Tibial nerve (tissue), 4 donors: ENCODE measurements at regions not wholly inside any gene's neighbourhood (a gene's known extent, or its start where the extent isn't known, plus 50 kb on each side); places are given as distances from the start of the nearest gene placed in this dataset.

Experiments
- DNase-seq, 2 donors: peaks; one replicate each; pipeline ENCODE4 v3.0.0-alpha.2; 2019; ENCODE audit warnings: low spot score in 2 of 2
- H3K27ac ChIP-seq, 4 donors: fragments of 200-600 bp; sonication (generic) in 3 of 4; one replicate each; pipeline ENCODE4 v1.5.1; 2017 to 2019; ENCODE audit warnings: mild to moderate bottlenecking in 1 of 4
- H3K27me3 ChIP-seq, 2 donors: fragments of 200-600 bp; sonication (generic) in 1 of 2; one replicate each; pipeline versions ENCODE4 v1.5.1 to v1.6.0; 2017 to 2019
- H3K36me3 ChIP-seq, 3 donors: fragments of 200-600 bp; sonication (generic); one replicate each; pipeline ENCODE4 v1.5.1; 2018 to 2019
- H3K4me1 ChIP-seq, 4 donors: fragments of 200-600 bp; sonication (generic) in 3 of 4; one replicate each; pipeline ENCODE4 v1.5.1; 2017 to 2019
- H3K4me3 ChIP-seq, 4 donors: fragments of 200-600 bp; sonication (generic) in 3 of 4; one replicate each; pipeline ENCODE4 v1.5.1; 2017 to 2019; ENCODE audit warnings: mild to moderate bottlenecking in 1 of 4, moderate library complexity in 1 of 4
- H3K9me3 ChIP-seq, 4 donors: fragments of 200-600 bp; sonication (generic) in 3 of 4; one replicate each; pipeline ENCODE4 v1.5.1; 2017 to 2019
- EP300 ChIP-seq, 2 donors: sonication (generic); formaldehyde crosslinking; IDR thresholded peaks; one replicate each; pipeline ENCODE4 v1.6.1; 2017; ENCODE audit warnings: antibody characterized with exemption in 2 of 2, mild to moderate bottlenecking in 1 of 2
- POLR2A ChIP-seq, 2 donors: fragments of 450-650 bp; IDR thresholded peaks; one replicate each; pipeline ENCODE4 v1.6.1; 2017; ENCODE audit warnings: antibody characterized with exemption in 2 of 2, mild to moderate bottlenecking in 2 of 2, moderate library complexity in 2 of 2
- WGBS, 2 donors: methylation state at CpG; one replicate each; pipeline ENCODE4 v1.1.5; 2018; 5-methylcytosine and 5-hydroxymethylcytosine counted together
- TF ChIP-seq, protein P1 (sequence below), 5 experiments: fragments of 200-600 bp in 3 of 5; fragments of 450-650 bp in 2 of 5; sonication (generic) in 3 of 5; IDR thresholded peaks; one replicate each; pipeline ENCODE4 v1.5.1; 2016 to 2019; ENCODE audit warnings: antibody characterized with exemption in 5 of 5, mild to moderate bottlenecking in 3 of 5, moderate library complexity in 2 of 5

DNA sequence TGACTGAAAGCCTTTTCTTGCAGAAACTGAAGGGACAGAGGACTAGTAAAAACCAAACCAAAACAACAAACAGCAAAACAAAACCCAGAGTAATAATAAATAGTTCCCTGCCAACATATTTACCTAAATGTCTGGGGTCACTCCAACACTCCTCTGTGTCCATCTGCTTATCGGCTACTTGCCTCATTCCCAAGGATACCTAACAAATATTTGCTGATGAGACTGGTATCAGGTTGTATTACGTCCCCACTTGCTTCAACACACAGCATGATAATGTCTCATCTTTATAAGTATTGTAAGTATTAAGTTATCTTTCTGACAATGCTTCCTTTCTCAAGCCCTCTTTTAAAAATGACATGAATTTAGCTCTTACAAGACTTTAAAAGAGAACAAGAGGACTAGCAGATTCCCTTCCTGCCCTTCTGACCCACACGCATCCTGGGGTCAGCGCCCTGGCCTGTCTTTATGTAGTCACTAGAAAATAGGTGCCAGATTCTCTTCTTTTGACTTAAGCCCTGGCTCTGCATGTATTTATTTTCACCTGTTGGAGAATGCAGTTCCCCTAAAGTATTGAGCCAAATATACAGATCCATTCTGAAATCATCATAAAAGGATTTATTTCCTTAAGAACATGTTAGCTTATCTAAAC lies 110.2 kb downstream of the SEM1 start:
- Histone ChIP-seq H3K27me3 (no peaks in the 10 kb centered on the region), H3K27ac (no peak overlapping the region), H3K9me3 (no peaks in the 10 kb centered on the region), H3K36me3 (no peaks in the 10 kb centered on the region), H3K4me3 (no peak overlapping the region), H3K4me1 (no peaks in the 10 kb centered on the region)
- 50 to 62% methylated on average over 4 of the region's 4 CpGs for WGBS, 2 donors
- TF ChIP-seq POLR2A (IDR thresholded peaks at IDR 0.05) (no peak), EP300 (IDR thresholded peaks at IDR 0.05) (no peak)
- TF ChIP-seq, protein P1, sequence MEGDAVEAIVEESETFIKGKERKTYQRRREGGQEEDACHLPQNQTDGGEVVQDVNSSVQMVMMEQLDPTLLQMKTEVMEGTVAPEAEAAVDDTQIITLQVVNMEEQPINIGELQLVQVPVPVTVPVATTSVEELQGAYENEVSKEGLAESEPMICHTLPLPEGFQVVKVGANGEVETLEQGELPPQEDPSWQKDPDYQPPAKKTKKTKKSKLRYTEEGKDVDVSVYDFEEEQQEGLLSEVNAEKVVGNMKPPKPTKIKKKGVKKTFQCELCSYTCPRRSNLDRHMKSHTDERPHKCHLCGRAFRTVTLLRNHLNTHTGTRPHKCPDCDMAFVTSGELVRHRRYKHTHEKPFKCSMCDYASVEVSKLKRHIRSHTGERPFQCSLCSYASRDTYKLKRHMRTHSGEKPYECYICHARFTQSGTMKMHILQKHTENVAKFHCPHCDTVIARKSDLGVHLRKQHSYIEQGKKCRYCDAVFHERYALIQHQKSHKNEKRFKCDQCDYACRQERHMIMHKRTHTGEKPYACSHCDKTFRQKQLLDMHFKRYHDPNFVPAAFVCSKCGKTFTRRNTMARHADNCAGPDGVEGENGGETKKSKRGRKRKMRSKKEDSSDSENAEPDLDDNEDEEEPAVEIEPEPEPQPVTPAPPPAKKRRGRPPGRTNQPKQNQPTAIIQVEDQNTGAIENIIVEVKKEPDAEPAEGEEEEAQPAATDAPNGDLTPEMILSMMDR (IDR thresholded peaks at IDR 0.05): no peak
- no peak for DNase-seq

DNA sequence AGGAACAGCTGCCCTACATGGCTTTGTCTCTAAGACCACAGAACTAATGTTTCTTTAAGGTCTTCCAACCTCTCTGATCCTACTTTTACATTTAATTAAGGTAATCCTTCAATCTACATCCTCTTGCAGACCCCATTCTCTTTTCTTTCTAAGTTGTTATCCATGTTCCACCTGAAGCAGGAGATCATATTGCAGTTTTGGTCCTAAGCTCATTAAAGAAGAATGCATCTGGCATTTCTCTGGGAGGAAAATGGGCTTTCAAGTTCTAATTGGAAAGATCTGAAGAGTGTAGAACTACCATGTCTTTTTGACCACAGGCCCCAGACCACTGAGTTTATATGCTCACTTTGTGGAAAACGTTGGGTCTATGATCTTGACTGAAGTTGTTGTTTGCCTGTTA lies 111.2 kb downstream of the SEM1 start:
- Histone ChIP-seq H3K27ac (no peak overlapping the region), H3K36me3 (no peaks in the 10 kb centered on the region), H3K4me3 (no peak overlapping the region), H3K4me1 (no peaks in the 10 kb centered on the region), H3K27me3 (no peaks in the 10 kb centered on the region), H3K9me3 (no peaks in the 10 kb centered on the region)
- WGBS, 2 donors: 75 to 87% methylated on average over 1 of the region's 1 CpG
- TF ChIP-seq, protein P1 (IDR thresholded peaks at IDR 0.05): no peak
- TF ChIP-seq EP300 (IDR thresholded peaks at IDR 0.05): no peak
- no peak for TF ChIP-seq POLR2A (IDR thresholded peaks at IDR 0.05)
- no peak for DNase-seq

DNA sequence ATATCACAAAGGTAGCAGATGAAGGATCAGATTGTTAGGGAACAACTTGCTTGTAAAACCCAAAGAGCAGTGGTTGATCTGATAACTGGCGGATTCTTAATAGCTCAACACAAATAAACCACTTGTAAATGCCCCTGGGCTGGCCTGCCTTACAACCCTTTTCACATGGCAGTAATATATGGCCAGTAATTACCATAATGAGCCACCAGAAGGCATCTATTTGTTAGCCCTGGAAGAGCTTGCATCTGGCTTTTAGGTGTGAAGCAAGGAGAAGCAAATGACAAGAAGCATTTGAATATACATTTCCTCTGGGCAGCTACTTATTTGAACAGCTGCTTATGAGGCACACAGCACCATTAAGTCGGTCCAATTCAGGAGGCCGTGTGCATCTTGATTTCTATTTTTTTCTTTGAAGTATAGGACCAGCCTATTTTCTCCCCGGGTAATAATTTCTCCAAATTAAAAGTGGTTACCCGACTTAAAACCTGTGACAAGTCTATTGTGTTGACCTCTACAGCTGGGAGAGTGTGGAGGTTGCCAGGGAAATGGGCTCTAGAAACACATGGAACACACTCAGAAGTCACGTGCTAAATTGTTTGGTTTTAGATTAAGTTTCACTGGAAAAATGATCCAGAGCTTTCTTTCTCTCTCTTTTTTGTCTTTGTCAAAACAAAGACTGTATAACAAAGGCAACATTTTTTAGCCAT lies 113.4 kb downstream of the SEM1 start:
- Histone ChIP-seq H3K4me1 (no peaks in the 10 kb centered on the region), H3K36me3 (no peaks in the 10 kb centered on the region), H3K9me3 (no peaks in the 10 kb centered on the region), H3K27me3 (no peaks in the 10 kb centered on the region), H3K27ac (no peak overlapping the region), H3K4me3 (no peak overlapping the region)
- WGBS, 2 donors: 32 to 38% methylated on average over 6 of the region's 6 CpGs
- DNase-seq: no peak
- no peak for TF ChIP-seq EP300 (IDR thresholded peaks at IDR 0.05)
- TF ChIP-seq, protein P1 (IDR thresholded peaks at IDR 0.05): no peak
- TF ChIP-seq POLR2A (IDR thresholded peaks at IDR 0.05): no peak

DNA sequence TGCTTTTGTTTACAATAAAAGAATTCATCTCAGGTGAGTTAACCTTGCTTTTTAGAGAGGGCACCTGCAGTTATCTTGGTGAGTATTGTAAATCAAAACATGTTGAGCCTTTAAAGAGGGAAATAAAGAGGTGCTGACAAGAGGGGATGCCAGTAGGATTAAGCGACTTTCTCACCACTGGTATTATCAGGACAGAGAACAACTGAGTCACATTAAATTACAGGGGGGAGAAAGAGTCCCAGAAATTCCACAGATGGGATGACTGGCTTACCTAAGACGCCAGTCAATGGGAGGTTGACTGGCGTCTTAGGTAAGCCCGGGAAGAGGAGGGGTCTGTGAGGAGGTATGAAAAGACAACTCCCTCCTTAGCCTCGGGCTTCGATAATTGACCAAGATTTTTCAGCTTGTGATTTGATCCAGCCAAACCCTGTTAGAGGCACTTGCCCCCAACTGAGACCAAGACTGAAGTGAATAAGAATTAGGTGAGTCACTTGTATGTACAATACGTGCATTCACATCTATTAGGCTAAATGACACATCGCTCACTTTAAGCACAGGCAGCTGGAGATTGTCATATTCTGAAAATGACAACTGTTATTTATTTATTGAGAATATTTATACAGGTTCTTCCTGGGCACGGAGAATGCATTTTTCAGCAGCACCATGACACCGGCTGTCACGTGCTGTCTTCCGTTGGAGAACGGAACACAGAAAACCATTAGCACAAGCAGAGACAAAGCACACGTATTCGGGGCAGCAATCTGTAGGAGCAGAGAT lies 117.6 kb downstream of the SEM1 start:
- no peak for DNase-seq
- no peaks in the 10 kb centered on the region for H3K9me3 ChIP-seq
- H3K4me3 ChIP-seq: no peak overlapping the region
- H3K36me3 ChIP-seq: no peaks in the 10 kb centered on the region
- 64 to 67% methylated on average over 14 of the region's 15 CpGs for WGBS, 2 donors
- no peaks in the 10 kb centered on the region for H3K27me3 ChIP-seq
- TF ChIP-seq EP300 (IDR thresholded peaks at IDR 0.05): no peak
- TF ChIP-seq, protein P1 (IDR thresholded peaks at IDR 0.05): no peak
- TF ChIP-seq POLR2A (IDR thresholded peaks at IDR 0.05): no peak
- H3K27ac ChIP-seq: no peak overlapping the region
- no peaks in the 10 kb centered on the region for H3K4me1 ChIP-seq
